IMR-90 (cell line): ENCODE measurements at regions not wholly inside any gene's neighbourhood (a gene's known extent, or its start where the extent isn't known, plus 50 kb on each side); places are given as distances from the start of the nearest gene placed in this dataset.

Source experiments
- ATAC-seq: fragments of 200-7000 bp; cut with Tn5 transposase; 2 replicates; pipeline ENCODE4 v1.9.1; 2020; ENCODE audit warnings: low read depth, mild to moderate bottlenecking, moderate library complexity
- BruUV-seq: library from RNA; stranded (reverse); fragments of 400-500 nt; replicated peaks from 2 replicates; lab custom pipeline; 2021; lab: Mats Ljungman, UMichigan
- CTCF ChIA-PET: fragments of 300-600 bp; formaldehyde crosslinking; extraction: SDS; loops from one replicate; lab custom pipeline; 2021; ENCODE audit warnings: antibody characterized with exemption; lab: Yijun Ruan, JAX
- POLR2A ChIA-PET: fragments of 300-600 bp; sonication (Branson Sonifier 250); formaldehyde crosslinking; loops from one replicate; lab custom pipeline; 2022; ENCODE audit warnings: antibody characterized with exemption; ENCODE audit not compliant: unreplicated experiment; lab: Charles Lee
- DNase-seq: peaks from one replicate; pipeline ENCODE4 v3.0.0; 2013
- H2AFZ ChIP-seq: replicated peaks from 2 replicates; pipeline ENCODE3; 2013; ENCODE audit warnings: low read length, mild to moderate bottlenecking; ENCODE audit not compliant: poor library complexity
- H2AK5ac ChIP-seq: 2 replicates; pipeline ENCODE4 v1.6.1; 2013; ENCODE audit warnings: low read depth, low read length, inconsistent platforms
- H2AK9ac ChIP-seq: replicated peaks from 2 replicates; pipeline ENCODE3; 2013; ENCODE audit warnings: mild to moderate bottlenecking, low read depth, low read length, moderate library complexity; ENCODE audit not compliant: poor library complexity
- H2BK120ac ChIP-seq: 2 replicates; pipeline ENCODE4 v1.6.1; 2013; ENCODE audit warnings: low read depth, low read length, inconsistent platforms
- H2BK15ac ChIP-seq: 3 replicates; pipeline ENCODE4 v1.6.1; 2013; ENCODE audit warnings: low read depth, low read length, inconsistent platforms
- H2BK20ac ChIP-seq: 2 replicates; pipeline ENCODE4 v1.6.1; 2013; ENCODE audit warnings: low read depth, mild to moderate bottlenecking, inconsistent platforms, low read length, moderate library complexity
- H2BK5ac ChIP-seq: 2 replicates; pipeline ENCODE4 v1.6.1; 2013; ENCODE audit warnings: mild to moderate bottlenecking, low read depth, low read length, inconsistent platforms; ENCODE audit not compliant: poor library complexity, severe bottlenecking
- H3K14ac ChIP-seq: replicated peaks from 2 replicates; pipeline ENCODE4 v1.6.1; 2013; ENCODE audit warnings: low read depth, low read length, inconsistent platforms
- H3K18ac ChIP-seq: 2 replicates; pipeline ENCODE4 v1.6.1; 2013; ENCODE audit warnings: low read depth, low read length, control low read depth
- H3K23ac ChIP-seq: 2 replicates; pipeline ENCODE4 v1.6.1; 2013; ENCODE audit warnings: low read depth, low read length, inconsistent platforms
- H3K27ac ChIP-seq: 2 replicates; pipeline ENCODE4 v1.5.1; 2013; ENCODE audit warnings: mild to moderate bottlenecking, control low read depth, low read length; ENCODE audit not compliant: insufficient read depth
- H3K27me3 ChIP-seq: 2 replicates; pipeline ENCODE4 v1.6.1; 2013; ENCODE audit warnings: low read length; ENCODE audit not compliant: control insufficient read depth, insufficient read depth
- H3K36me3 ChIP-seq: 2 replicates; pipeline ENCODE4 v1.6.1; 2013; ENCODE audit warnings: low read length, mixed read lengths; ENCODE audit not compliant: control insufficient read depth, insufficient read depth
- H3K4ac ChIP-seq: 2 replicates; pipeline ENCODE4 v1.6.1; 2013; ENCODE audit warnings: low read depth, low read length, inconsistent platforms
- H3K4me1 ChIP-seq: 2 replicates; pipeline ENCODE4 v1.6.1; 2013; ENCODE audit warnings: low read length, mixed read lengths; ENCODE audit not compliant: control insufficient read depth, insufficient read depth
- H3K4me2 ChIP-seq: 2 replicates; pipeline ENCODE4 v1.6.1; 2013; ENCODE audit warnings: low read depth, mild to moderate bottlenecking, control low read depth, low read length, moderate library complexity
- H3K4me3 ChIP-seq: 2 replicates; pipeline ENCODE4 v1.5.1; 2013; ENCODE audit warnings: low read depth, mild to moderate bottlenecking, control low read depth, low read length, moderate library complexity; ENCODE audit not compliant: insufficient read depth
- H3K56ac ChIP-seq: 2 replicates; pipeline ENCODE4 v1.6.1; 2013; ENCODE audit warnings: low read length, inconsistent platforms; ENCODE audit not compliant: insufficient read depth; ENCODE audit errors: extremely low read depth
- H3K79me1 ChIP-seq, 2 experiments: 2 replicates each; pipeline ENCODE4 v1.6.1; 2013; ENCODE audit warnings: low read length in 2 of 2, inconsistent platforms in 1 of 2, low read depth in 1 of 2
- H3K9ac ChIP-seq: 2 replicates; pipeline ENCODE4 v1.6.1; 2013; ENCODE audit warnings: low read depth, low read length, control low read depth
- H3K9me1 ChIP-seq: 2 replicates; pipeline ENCODE4 v1.6.1; 2013; ENCODE audit warnings: low read length, inconsistent platforms; ENCODE audit not compliant: insufficient read depth
- H3K9me3 ChIP-seq: 2 replicates; pipeline ENCODE4 v1.6.1; 2013; ENCODE audit warnings: low read length; ENCODE audit not compliant: control insufficient read depth, insufficient read depth
- H4K20me1 ChIP-seq: 2 replicates; pipeline ENCODE4 v1.6.1; 2013; ENCODE audit warnings: low read length, inconsistent platforms; ENCODE audit not compliant: insufficient read depth
- H4K5ac ChIP-seq: 2 replicates; pipeline ENCODE4 v1.6.1; 2013; ENCODE audit warnings: mild to moderate bottlenecking, low read depth, low read length, control low read depth
- H4K8ac ChIP-seq, 2 experiments: 2 replicates each; pipeline ENCODE4 v1.6.1; 2013; ENCODE audit warnings: low read depth in 2 of 2, low read length in 2 of 2, control low read depth in 1 of 2, inconsistent platforms in 1 of 2
- H4K91ac ChIP-seq: 2 replicates; pipeline ENCODE4 v1.6.1; 2013; ENCODE audit warnings: low read depth, low read length, inconsistent platforms; ENCODE audit not compliant: insufficient read depth
- CEBPB ChIP-seq: IDR thresholded peaks from 2 replicates; pipeline ENCODE4 v1.6.1; 2012; ENCODE audit warnings: low read depth, low read length, improper control_type of control experiment
- FOS ChIP-seq: fragments of 150-350 bp; IDR thresholded peaks from 2 replicates; pipeline ENCODE4 v1.6.1; 2016; ENCODE audit warnings: low read depth, low read length
- RFX5 ChIP-seq: IDR thresholded peaks from 2 replicates; pipeline ENCODE4 v1.8.0; 2012; ENCODE audit warnings: low read depth, mild to moderate bottlenecking, low read length, moderate library complexity
- USF2 ChIP-seq: fragments of 150-350 bp; IDR thresholded peaks from 2 replicates; pipeline ENCODE4 v1.6.1; 2017; ENCODE audit warnings: mild to moderate bottlenecking, antibody characterized with exemption, low read length, low read depth
- WGBS, 2 experiments: methylation state at CpG; one replicate each; pipeline versions ENCODE4 v1.1.5 to v1.1.7; 2013; ENCODE audit warnings: missing lambda C conversion rate in 2 of 2; ENCODE audit not compliant: insufficient read length in 1 of 2; ENCODE audit errors: extremely low coverage in 2 of 2; 5-methylcytosine and 5-hydroxymethylcytosine counted together
- dilution Hi-C: fragments of 300-500 bp; cut with HindIII; formaldehyde crosslinking; loops from one replicate; pipeline ENCODE4 v1.14.3; 2018; ENCODE audit warnings: low sequenced_read_pairs; ENCODE audit not compliant: unreplicated experiment
- in situ Hi-C: fragments of 300-500 bp; cut with MboI; formaldehyde crosslinking; loops from 3 replicates; pipeline ENCODE4 v1.14.3; 2019; ENCODE audit warnings: low sequenced_read_pairs, inconsistent platforms, mixed read lengths
- intact Hi-C: fragments of 100-400 bp; cut with micrococcal nuclease; formaldehyde crosslinking; loops from 2 replicates; pipeline ENCODE4 v1.10.0; 2022

GRCh38 chr9:24351258-24351657, 194.4 kb downstream of the IZUMO3 start:
- Histone ChIP-seq H3K27me3 (no peaks in the 10 kb centered on the region), H3K4ac (no peak overlapping the region), H3K18ac (no peak overlapping the region), H3K23ac (no peak overlapping the region), H3K9ac (no peak overlapping the region), H2BK120ac (no peak overlapping the region), H3K56ac (no peak overlapping the region), H3K79me1 (no peaks in the 10 kb centered on the region), H3K36me3 (no peaks in the 10 kb centered on the region), H3K27ac (no peak overlapping the region), H3K9me1 (no peaks in the 10 kb centered on the region), H4K20me1 (no peaks in the 10 kb centered on the region), H2BK20ac (no peak overlapping the region), H3K4me3 (no peak overlapping the region), H2AFZ (no peak overlapping the region), H2AK5ac (no peak overlapping the region), H3K9me3 (peaks cover 4% of the 10 kb centered on the region), H4K5ac (no peak overlapping the region), H2BK5ac (no peak overlapping the region), H4K91ac (no peak overlapping the region), H2BK15ac (no peak overlapping the region), H2AK9ac (no peak overlapping the region), H3K4me2 (no peak overlapping the region), H4K8ac (no peak overlapping the region), H3K4me1 (no peaks in the 10 kb centered on the region), H3K14ac (no peak overlapping the region)
- in situ Hi-C loops (no loop called here), intact Hi-C loops (no loop called here), dilution Hi-C loops (no loop called here)
- WGBS, 2 experiments: no CpG with 5 or more reads among the region's 2 CpGs
- TF ChIP-seq USF2 (no peak), CEBPB (no peak), RFX5 (no peak), FOS (no peak)
- DNase-seq (no peak), ATAC-seq (no peak)
- BruUV-seq: no TSS peak
- ChIA-PET CTCF (no interaction called here), POLR2A (no interaction called here)
